Activated naive CD4-positive, alpha-beta T cell treated with anti-CD3 and anti-CD28 coated beads for 36 hours (primary cell): ENCODE measurements at regions not wholly inside any gene's neighbourhood (a gene's known extent, or its start where the extent isn't known, plus 50 kb on each side); places are given as distances from the start of the nearest gene placed in this dataset.
"Not testable (repeated sequence)": the region's sequence is repeated elsewhere in the genome, so short reads cannot be mapped to it uniquely, and the experiment has no call there.

Experiments used
- CTCF ChIA-PET: fragments of 350-600 bp; sonication (Branson Sonifier 250); formaldehyde crosslinking; loops from one replicate; lab custom pipeline; 2021; ENCODE audit warnings: antibody characterized with exemption; lab: Charles Lee
- DNase-seq: peaks from one replicate; pipeline ENCODE4 v3.0.0-alpha.2; 2020
- H3K27ac Mint-ChIP-seq: one replicate; pipeline ENCODE4 v1.8.0; 2021; ENCODE audit warnings: mild to moderate bottlenecking, mixed read lengths
- H3K27me3 Mint-ChIP-seq: one replicate; pipeline ENCODE4 v1.8.0; 2021; ENCODE audit warnings: low read depth, mixed read lengths
- H3K36me3 Mint-ChIP-seq: one replicate; pipeline ENCODE4 v1.8.0; 2021; ENCODE audit warnings: low read depth, mixed read lengths
- H3K4me1 Mint-ChIP-seq: one replicate; pipeline ENCODE4 v1.8.0; 2021; ENCODE audit warnings: low read depth, mixed read lengths
- H3K4me3 Mint-ChIP-seq: one replicate; pipeline ENCODE4 v1.8.0; 2021; ENCODE audit warnings: mild to moderate bottlenecking, moderate library complexity, mixed read lengths
- H3K9me3 Mint-ChIP-seq: one replicate; pipeline ENCODE4 v1.8.0; 2021; ENCODE audit warnings: mixed read lengths
- intact Hi-C: fragments of 100-400 bp; cut with micrococcal nuclease; formaldehyde crosslinking; loops from one replicate; pipeline ENCODE4 v1.15.1; 2023

DNA sequence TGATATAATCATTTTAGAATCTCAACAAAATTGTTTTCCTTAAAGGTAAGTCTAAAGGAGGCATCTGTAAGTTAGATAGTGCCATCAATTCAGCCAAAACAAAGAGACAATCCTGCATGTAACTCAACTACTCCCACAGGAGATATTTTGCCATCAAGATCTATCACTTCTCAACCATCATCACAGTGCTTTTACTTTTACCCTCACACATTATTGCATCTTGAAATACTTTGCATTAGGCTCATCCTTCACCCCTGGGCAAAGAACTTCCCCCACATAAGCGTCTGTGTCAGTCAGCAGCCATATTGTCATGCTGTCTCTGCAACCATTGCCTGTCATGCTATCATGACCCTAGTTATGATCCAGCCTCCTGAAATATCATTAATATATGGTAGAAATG is 54.9 kb upstream of the NLGN1 start:
- H3K27me3 Mint-ChIP-seq = no peaks in the 10 kb centered on the region
- no peak for DNase-seq
- H3K36me3 Mint-ChIP-seq = no peaks in the 10 kb centered on the region
- H3K4me1 Mint-ChIP-seq = no peaks in the 10 kb centered on the region
- CTCF ChIA-PET = no interaction called here
- no peak overlapping the region for H3K4me3 Mint-ChIP-seq
- no peak overlapping the region for H3K27ac Mint-ChIP-seq
- H3K9me3 Mint-ChIP-seq = peaks cover 2% of the 10 kb centered on the region
- intact Hi-C loops = no loop called here

DNA sequence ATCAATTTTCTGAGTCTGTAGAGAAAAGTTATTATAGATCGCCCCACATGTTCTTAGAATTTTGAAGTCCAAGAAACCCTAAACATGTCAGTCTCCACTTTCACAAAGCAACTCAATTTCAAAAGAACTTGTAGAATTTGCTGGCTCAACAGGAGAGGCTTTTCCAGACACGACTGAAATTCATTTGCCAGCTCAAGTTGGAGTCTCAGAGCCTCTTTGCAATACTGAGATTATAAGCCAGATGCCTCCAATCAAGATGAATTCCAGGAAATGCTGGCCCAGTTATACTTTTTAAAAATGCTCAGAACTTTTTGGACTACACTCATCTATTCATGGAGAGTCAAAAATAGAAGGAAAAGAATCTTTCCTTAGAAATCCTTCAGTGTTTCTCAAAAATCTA is 56.9 kb upstream of the NLGN1 start:
- Mint-ChIP-seq H3K4me1 (no peaks in the 10 kb centered on the region), H3K27ac (no peak overlapping the region), H3K27me3 (no peaks in the 10 kb centered on the region), H3K4me3 (no peak overlapping the region), H3K9me3 (peaks cover 2% of the 10 kb centered on the region), H3K36me3 (no peaks in the 10 kb centered on the region)
- intact Hi-C loops = no loop called here
- no peak for DNase-seq
- CTCF ChIA-PET = no interaction called here

DNA sequence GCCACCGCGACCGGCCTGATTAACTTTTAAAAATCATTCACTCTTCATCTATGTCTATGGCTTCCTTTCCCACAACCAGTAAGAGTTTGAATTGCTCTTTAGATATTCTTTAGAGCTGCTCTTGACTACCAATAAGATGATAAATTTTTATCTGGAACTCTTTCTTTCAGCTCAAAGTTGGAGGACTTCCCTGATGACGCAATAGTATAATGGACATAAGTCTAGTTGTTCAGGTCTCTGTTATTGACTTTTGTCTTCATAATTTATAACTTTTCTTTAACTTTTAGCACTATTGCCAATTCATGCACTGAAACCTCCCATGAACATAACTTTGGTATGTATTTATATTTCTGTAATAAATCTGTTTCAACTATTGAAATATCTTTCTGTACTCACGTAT is 61.3 kb upstream of the NLGN1 start:
- Mint-ChIP-seq H3K4me3 (no peak overlapping the region), H3K27ac (no peak overlapping the region), H3K9me3 (no peaks in the 10 kb centered on the region), H3K36me3 (no peaks in the 10 kb centered on the region), H3K4me1 (no peaks in the 10 kb centered on the region), H3K27me3 (no peaks in the 10 kb centered on the region)
- intact Hi-C loops = no loop called here
- CTCF ChIA-PET = no interaction called here
- DNase-seq = no peak

DNA sequence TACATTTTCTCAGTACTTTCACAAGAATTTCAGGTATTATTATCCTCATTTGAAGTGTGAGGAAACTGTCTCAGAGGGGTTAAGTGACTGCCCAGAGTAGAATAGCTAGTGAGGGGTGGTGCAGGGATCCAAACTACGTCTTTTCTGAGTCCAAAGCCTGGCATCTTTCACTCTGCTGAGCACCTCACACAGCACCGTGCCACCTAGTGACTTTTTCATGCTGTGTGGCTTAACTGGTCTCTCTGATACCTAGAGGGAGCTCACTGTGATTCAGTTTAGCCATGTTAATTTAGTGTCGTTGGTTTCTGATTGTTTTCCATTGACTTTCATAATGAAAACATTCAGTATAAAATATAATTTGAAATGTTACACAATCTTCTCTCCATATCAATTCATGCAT is 91.4 kb upstream of the NLGN1 start:
- no peak overlapping the region for H3K27ac Mint-ChIP-seq
- no peak overlapping the region for H3K4me3 Mint-ChIP-seq
- DNase-seq = no peak
- CTCF ChIA-PET = no interaction called here
- H3K27me3 Mint-ChIP-seq = no peaks in the 10 kb centered on the region
- no peaks in the 10 kb centered on the region for H3K36me3 Mint-ChIP-seq
- no peaks in the 10 kb centered on the region for H3K9me3 Mint-ChIP-seq
- intact Hi-C loops = no loop called here
- H3K4me1 Mint-ChIP-seq = no peaks in the 10 kb centered on the region

DNA sequence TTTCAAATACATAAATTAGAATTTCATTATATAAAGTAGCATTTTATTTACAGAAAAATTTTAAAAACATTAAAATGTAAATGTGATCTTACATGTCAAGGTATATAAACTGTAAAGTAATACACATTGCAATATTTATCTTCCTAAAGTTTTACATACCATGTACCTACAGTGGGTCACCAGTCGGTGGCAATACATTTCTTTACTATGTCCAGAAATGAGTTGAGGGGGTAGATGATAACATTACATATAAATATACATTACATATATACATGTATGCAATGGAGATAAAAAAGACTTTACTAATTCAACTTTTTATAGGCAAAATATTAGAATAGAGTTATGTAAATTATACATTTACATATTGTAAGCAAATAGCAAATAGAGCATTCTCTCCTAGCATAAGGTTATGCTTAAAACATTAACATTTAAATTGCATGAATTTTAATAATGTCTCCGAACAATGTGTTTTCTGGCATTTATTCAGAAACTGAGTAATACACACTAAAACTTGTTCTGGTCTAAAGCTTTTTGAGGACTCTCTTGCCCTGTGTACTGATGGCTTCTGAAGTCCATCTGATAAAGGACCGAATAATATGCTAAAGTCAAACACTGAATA is 93.3 kb upstream of the NLGN1 start:
- H3K9me3 Mint-ChIP-seq = no peaks in the 10 kb centered on the region
- H3K4me1 Mint-ChIP-seq = no peaks in the 10 kb centered on the region
- no peak overlapping the region for H3K27ac Mint-ChIP-seq
- CTCF ChIA-PET = no interaction called here
- intact Hi-C loops = no loop called here
- no peak overlapping the region for H3K4me3 Mint-ChIP-seq
- H3K36me3 Mint-ChIP-seq = no peaks in the 10 kb centered on the region
- H3K27me3 Mint-ChIP-seq = no peaks in the 10 kb centered on the region
- DNase-seq = no peak

DNA sequence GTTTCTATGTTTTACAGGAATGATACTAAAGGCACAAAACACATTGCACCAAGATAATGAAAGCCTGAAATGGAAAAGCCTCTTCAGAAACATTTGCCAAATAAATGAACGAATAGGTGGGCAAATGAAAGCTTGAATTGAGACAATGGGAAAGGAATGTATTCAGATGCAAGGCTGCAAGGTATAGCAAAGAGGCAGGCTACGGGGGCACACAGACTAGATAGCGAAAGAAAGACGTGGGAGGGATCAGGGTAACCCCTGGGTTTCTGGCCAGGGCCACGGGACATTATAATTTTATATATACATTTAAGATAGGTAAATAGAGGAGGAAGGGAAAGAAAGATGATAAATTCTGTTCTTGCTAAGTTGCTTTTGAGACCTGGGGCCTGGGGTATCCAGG is 95.9 kb upstream of the NLGN1 start:
- Mint-ChIP-seq H3K36me3 (no peaks in the 10 kb centered on the region), H3K27me3 (no peaks in the 10 kb centered on the region)

DNA sequence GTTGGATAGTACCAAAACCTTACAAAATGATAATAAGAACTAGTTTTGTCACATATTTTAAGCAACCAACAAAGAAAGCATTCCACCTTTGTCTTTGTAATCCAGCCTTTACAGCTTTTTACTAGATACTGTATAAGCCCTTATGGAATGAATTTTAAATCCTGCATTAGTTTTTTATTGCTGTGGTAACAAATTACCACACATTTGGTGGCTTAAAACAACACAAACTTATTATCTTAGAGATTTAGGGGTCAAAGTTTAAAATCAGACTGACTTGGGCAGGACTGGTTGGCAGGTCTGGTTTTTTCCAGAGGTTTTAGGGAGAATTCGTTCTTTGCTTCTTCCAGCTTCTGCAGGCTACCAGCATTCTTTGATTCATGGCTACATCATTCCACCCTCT is 108.5 kb upstream of the NLGN1 start:
- intact Hi-C loops = no loop called here
- CTCF ChIA-PET = no interaction called here
- H3K4me1 Mint-ChIP-seq = no peaks in the 10 kb centered on the region

More for the DNA sequence above, 95.9 kb upstream of the NLGN1 start:
- no peaks in the 10 kb centered on the region for H3K9me3 Mint-ChIP-seq
- H3K4me3 Mint-ChIP-seq = no peak overlapping the region
- no peaks in the 10 kb centered on the region for H3K4me1 Mint-ChIP-seq
- H3K27ac Mint-ChIP-seq = no peak overlapping the region
- no peak for DNase-seq
- CTCF ChIA-PET = no interaction called here
- intact Hi-C loops = no loop called here

DNA sequence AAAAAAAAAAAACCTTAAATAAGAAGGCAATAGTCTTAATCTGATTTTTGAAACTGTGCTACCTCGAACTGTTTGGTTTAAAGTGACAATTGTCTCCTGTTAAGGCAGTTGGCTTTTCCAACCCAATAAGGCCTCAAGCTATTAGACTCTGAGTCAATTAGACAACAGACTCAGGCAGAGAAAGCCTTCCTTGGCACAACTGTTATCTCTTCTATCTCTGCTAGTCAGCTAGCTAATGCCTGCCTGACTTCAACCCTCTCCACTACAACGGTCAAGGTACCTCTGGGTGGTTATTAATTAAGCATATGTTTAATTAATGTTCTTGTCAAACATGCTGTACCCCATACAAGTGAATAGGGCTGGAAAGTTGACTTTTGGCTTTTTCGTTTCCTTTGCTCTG is 110.2 kb upstream of the NLGN1 start:
- no peak overlapping the region for H3K27ac Mint-ChIP-seq
- no peak overlapping the region for H3K4me3 Mint-ChIP-seq
- intact Hi-C loops = no loop called here
- CTCF ChIA-PET = no interaction called here
- H3K27me3 Mint-ChIP-seq = no peaks in the 10 kb centered on the region
- H3K36me3 Mint-ChIP-seq = no peaks in the 10 kb centered on the region
- H3K9me3 Mint-ChIP-seq = no peaks in the 10 kb centered on the region
- H3K4me1 Mint-ChIP-seq = no peaks in the 10 kb centered on the region
- DNase-seq = no peak

More for the DNA sequence above, 108.5 kb upstream of the NLGN1 start:
- H3K4me3 Mint-ChIP-seq = no peak overlapping the region
- H3K27ac Mint-ChIP-seq = no peak overlapping the region
- DNase-seq = no peak
- no peaks in the 10 kb centered on the region for H3K27me3 Mint-ChIP-seq
- peaks cover 2% of the 10 kb centered on the region for H3K9me3 Mint-ChIP-seq
- no peaks in the 10 kb centered on the region for H3K36me3 Mint-ChIP-seq

DNA sequence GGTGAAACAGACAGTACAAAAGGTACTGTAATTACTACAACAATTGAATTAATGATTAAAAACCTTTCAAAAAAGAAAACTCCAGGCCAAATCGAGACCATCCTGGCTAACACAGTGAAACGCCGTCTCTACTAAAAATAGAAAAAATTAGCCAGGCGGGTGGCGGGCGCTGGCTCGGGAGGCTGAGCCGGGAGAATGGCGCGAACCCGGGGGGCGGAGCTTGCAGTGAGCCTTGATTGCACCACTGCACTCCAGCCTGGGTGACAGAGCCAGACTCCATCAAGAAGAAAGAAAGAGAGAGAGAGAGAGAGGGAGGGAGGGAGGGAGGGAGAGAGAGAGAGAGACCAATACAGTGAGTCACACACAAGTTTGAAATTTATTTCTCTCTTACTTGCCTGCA is 111.0 kb upstream of the NLGN1 start:
- H3K4me1 Mint-ChIP-seq, intact Hi-C loops, H3K9me3 Mint-ChIP-seq, H3K27ac Mint-ChIP-seq, CTCF ChIA-PET, H3K27me3 Mint-ChIP-seq, DNase-seq, H3K4me3 Mint-ChIP-seq, H3K36me3 Mint-ChIP-seq: not testable (repeated sequence)

DNA sequence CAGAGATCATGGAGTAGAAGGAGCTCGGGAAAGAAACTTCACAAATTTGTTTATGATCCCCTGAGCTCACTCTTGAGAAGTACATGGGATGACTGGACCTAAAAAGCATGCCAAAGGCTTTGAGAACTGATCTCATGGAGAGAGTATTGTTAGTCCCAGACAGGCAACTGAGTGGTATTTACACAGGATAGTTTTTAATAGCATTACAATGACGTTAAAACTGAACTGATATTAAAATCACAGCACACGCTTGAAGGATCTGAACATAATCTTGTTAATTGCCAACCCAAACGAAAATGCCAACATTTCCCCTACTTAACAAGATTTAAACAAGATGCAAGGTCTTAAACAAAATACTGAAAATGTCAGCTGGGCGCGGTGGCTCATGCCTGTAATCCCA is 113.2 kb upstream of the NLGN1 start:
- no peaks in the 10 kb centered on the region for H3K9me3 Mint-ChIP-seq
- H3K4me3 Mint-ChIP-seq = no peak overlapping the region
- H3K4me1 Mint-ChIP-seq = no peaks in the 10 kb centered on the region
- intact Hi-C loops = no loop called here
- CTCF ChIA-PET = no interaction called here
- H3K36me3 Mint-ChIP-seq = no peaks in the 10 kb centered on the region
- no peak for DNase-seq
- H3K27me3 Mint-ChIP-seq = no peaks in the 10 kb centered on the region
- H3K27ac Mint-ChIP-seq = no peak overlapping the region

DNA sequence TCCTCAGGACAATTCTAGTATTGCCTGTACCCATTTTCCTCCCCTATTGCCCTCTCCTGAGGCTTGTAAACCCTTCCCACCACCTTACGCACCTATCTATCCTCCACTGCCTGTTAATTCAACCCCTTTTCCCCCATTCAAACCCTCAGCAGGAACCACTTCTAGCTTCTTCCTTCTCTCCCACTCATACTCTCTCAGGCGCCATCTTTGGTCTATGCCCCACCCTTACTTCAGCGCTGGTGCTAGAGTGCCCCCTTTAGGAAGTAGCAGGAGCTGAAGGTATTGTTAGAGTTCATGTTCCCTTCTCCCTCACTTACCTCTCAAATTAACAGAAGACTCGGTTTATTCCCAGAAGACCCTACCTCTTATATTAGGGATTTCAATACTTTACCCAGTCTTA is 121.8 kb upstream of the NLGN1 start:
- Mint-ChIP-seq H3K4me1 (no peaks in the 10 kb centered on the region), H3K27me3 (no peaks in the 10 kb centered on the region), H3K36me3 (no peaks in the 10 kb centered on the region), H3K9me3 (no peaks in the 10 kb centered on the region), H3K4me3 (no peak overlapping the region), H3K27ac (no peak overlapping the region)
- CTCF ChIA-PET = no interaction called here
- intact Hi-C loops = no loop called here
- DNase-seq = peak; percentile 7

DNA sequence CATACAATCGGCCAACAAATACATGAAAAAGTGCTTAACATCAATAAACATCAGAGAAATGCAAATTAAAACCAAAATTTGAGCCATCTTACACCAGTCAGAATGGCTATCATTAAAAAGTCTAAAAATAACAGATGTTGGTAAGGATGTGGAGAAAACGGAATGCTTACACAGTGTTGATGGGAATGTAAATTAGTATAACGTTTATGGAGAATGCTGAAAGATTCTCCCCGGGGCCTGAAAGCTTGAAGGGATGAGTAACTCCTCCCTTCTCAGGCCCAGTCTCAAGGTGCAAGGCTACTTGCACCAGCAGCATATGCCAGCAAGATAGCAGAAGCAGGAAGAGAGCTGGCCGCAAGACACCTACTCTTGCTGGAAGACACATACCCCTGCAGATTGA is 123.7 kb upstream of the NLGN1 start:
- no peak overlapping the region for H3K27ac Mint-ChIP-seq
- no peaks in the 10 kb centered on the region for H3K9me3 Mint-ChIP-seq
- CTCF ChIA-PET = interaction anchor here (0.6 kb wide), 1 partner anchor 15 kb away, joined by 3 read pairs; no protein-coding TSS in a partner anchor
- no peak overlapping the region for H3K4me3 Mint-ChIP-seq
- no peaks in the 10 kb centered on the region for H3K4me1 Mint-ChIP-seq
- intact Hi-C loops = no loop called here
- no peaks in the 10 kb centered on the region for H3K36me3 Mint-ChIP-seq
- no peaks in the 10 kb centered on the region for H3K27me3 Mint-ChIP-seq
- DNase-seq = no peak

DNA sequence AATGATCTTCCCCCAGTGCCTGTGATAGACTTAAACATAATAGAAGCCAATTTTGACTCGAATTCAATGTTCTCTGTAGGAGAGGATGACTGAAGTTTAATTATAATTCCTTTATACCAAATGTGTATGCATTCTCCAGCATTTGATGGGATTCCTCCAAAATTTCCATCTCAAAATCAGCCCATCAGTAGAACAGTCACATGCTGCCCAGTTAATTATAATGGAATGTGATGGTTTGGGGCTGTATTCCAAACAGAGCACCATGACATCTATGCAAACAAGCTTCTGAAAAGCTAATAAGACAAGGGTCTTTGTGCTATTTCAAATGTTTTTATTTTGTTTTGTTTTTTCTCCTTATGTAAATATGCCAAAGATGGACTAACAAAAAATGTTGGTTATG is 127.7 kb upstream of the SPATA16 start:
- no peak overlapping the region for H3K27ac Mint-ChIP-seq
- no peaks in the 10 kb centered on the region for H3K9me3 Mint-ChIP-seq
- no peaks in the 10 kb centered on the region for H3K36me3 Mint-ChIP-seq
- intact Hi-C loops = no loop called here
- H3K27me3 Mint-ChIP-seq = no peaks in the 10 kb centered on the region
- H3K4me3 Mint-ChIP-seq = no peak overlapping the region
- H3K4me1 Mint-ChIP-seq = no peaks in the 10 kb centered on the region
- no peak for DNase-seq
- CTCF ChIA-PET = no interaction called here

DNA sequence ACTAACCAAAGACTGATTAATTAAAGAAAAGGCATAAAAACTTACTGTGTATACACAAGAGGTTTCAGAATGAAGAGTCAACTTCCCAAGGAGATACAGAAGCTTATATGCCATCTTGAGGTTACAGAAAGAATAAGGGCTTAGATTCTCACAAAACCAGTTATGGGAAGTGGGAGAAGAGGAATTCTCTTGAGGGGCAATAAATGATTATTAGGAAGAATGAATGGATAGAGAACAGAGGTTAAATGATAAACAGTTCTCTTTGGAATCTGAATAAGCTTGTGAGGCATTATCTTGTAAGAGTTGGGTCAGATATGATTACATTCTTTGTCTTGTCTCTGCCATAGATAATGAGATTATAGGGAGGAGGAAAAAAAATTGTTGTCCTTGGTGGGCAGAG is 126.7 kb upstream of the SPATA16 start:
- H3K4me1 Mint-ChIP-seq = no peaks in the 10 kb centered on the region
- no peak overlapping the region for H3K27ac Mint-ChIP-seq
- CTCF ChIA-PET = no interaction called here
- no peaks in the 10 kb centered on the region for H3K36me3 Mint-ChIP-seq
- no peak for DNase-seq
- H3K27me3 Mint-ChIP-seq = no peaks in the 10 kb centered on the region
- no peak overlapping the region for H3K4me3 Mint-ChIP-seq
- intact Hi-C loops = no loop called here
- no peaks in the 10 kb centered on the region for H3K9me3 Mint-ChIP-seq
